Parathyroid adenoma (tissue), 2 donors: ENCODE measurements at regions not wholly inside any gene's neighbourhood (a gene's known extent, or its start where the extent isn't known, plus 50 kb on each side); places are given as distances from the start of the nearest gene placed in this dataset.

ENCODE experiments used
- H2AFZ ChIP-seq: fragments of 300-600 bp; sonication (generic); one replicate; pipeline ENCODE4 v1.7.0; 2017; ENCODE audit warnings: antibody characterized with exemption, mild to moderate bottlenecking
- H3K27ac ChIP-seq: fragments of 300-600 bp; sonication (generic); one replicate; pipeline ENCODE4 v1.7.0; 2017
- H3K27me3 ChIP-seq: fragments of 300-600 bp; sonication (generic); one replicate; pipeline ENCODE4 v1.7.0; 2017; ENCODE audit warnings: low read length; ENCODE audit not compliant: control insufficient read depth, insufficient read depth
- H3K36me3 ChIP-seq: fragments of 300-600 bp; sonication (generic); one replicate; pipeline ENCODE4 v1.7.0; 2017; ENCODE audit warnings: low read length; ENCODE audit not compliant: control insufficient read depth, insufficient read depth
- H3K4me1 ChIP-seq: fragments of 300-600 bp; sonication (generic); one replicate; pipeline ENCODE4 v1.7.0; 2017; ENCODE audit warnings: control low read depth
- H3K4me2 ChIP-seq: fragments of 300-600 bp; sonication (generic); one replicate; pipeline ENCODE4 v1.7.0; 2017; ENCODE audit warnings: low read length
- H3K4me3 ChIP-seq: fragments of 300-600 bp; sonication (generic); one replicate; pipeline ENCODE4 v1.7.0; 2017; ENCODE audit warnings: low read depth, low read length
- H3K79me2 ChIP-seq: fragments of 300-600 bp; sonication (generic); one replicate; pipeline ENCODE4 v1.7.0; 2017; ENCODE audit warnings: control low read depth
- H3K9ac ChIP-seq: fragments of 300-600 bp; sonication (generic); one replicate; pipeline ENCODE4 v1.7.0; 2017; ENCODE audit warnings: mild to moderate bottlenecking
- H3K9me3 ChIP-seq: fragments of 300-600 bp; sonication (generic); one replicate; pipeline ENCODE4 v1.7.0; 2017; ENCODE audit warnings: low read length; ENCODE audit not compliant: control insufficient read depth
- CTCF ChIP-seq: fragments of 300-600 bp; sonication (generic); IDR thresholded peaks from one replicate; pipeline ENCODE4 v1.7.0; 2017; ENCODE audit warnings: antibody characterized with exemption, mild to moderate bottlenecking
- donor health status: primary hyperparathyroidism.

GRCh38 chr10:47118326-47118725 is 181.7 kb upstream of the GDF10 start:
- Histone ChIP-seq H3K79me2 (no peaks in the 10 kb centered on the region), H3K9me3 (no peaks in the 10 kb centered on the region), H3K4me1 (no peaks in the 10 kb centered on the region), H3K27me3 (no peaks in the 10 kb centered on the region), H3K36me3 (no peaks in the 10 kb centered on the region), H3K4me3 (no peak overlapping the region), H3K27ac (no peak overlapping the region), H3K4me2 (no peak overlapping the region), H2AFZ (no peak overlapping the region), H3K9ac (no peak overlapping the region)
- no peak for TF ChIP-seq CTCF

- no peak overlapping the region for H3K9ac ChIP-seq
- no peaks in the 10 kb centered on the region for H3K36me3 ChIP-seq
- no peaks in the 10 kb centered on the region for H3K79me2 ChIP-seq
- no peak for TF ChIP-seq CTCF
- no peaks in the 10 kb centered on the region for H3K27me3 ChIP-seq
- no peaks in the 10 kb centered on the region for H3K9me3 ChIP-seq
- H3K4me1 ChIP-seq = no peaks in the 10 kb centered on the region
- H2AFZ ChIP-seq = no peak overlapping the region
- H3K4me3 ChIP-seq = no peak overlapping the region
- H3K4me2 ChIP-seq = no peak overlapping the region
- no peak overlapping the region for H3K27ac ChIP-seq
Measured at GRCh38 chr10:47121336-47121735, 178.7 kb upstream of the GDF10 start.

GRCh38 chr10:47123716-47124288 is 176.2 kb upstream of the GDF10 start:
- Histone ChIP-seq H3K4me3 (no peak overlapping the region), H3K36me3 (no peaks in the 10 kb centered on the region), H2AFZ (no peak overlapping the region), H3K27me3 (no peaks in the 10 kb centered on the region), H3K27ac (no peak overlapping the region), H3K79me2 (no peaks in the 10 kb centered on the region), H3K9me3 (no peaks in the 10 kb centered on the region), H3K4me1 (no peaks in the 10 kb centered on the region), H3K4me2 (no peak overlapping the region), H3K9ac (no peak overlapping the region)
- no peak for TF ChIP-seq CTCF

- Histone ChIP-seq H3K9me3 (no peaks in the 10 kb centered on the region), H2AFZ (no peak overlapping the region), H3K4me3 (no peak overlapping the region), H3K9ac (no peak overlapping the region), H3K4me2 (no peak overlapping the region), H3K79me2 (no peaks in the 10 kb centered on the region), H3K27ac (no peak overlapping the region), H3K4me1 (no peaks in the 10 kb centered on the region), H3K27me3 (no peaks in the 10 kb centered on the region), H3K36me3 (no peaks in the 10 kb centered on the region)
- no peak for TF ChIP-seq CTCF
Measured at GRCh38 chr10:47127188-47127785, 172.7 kb upstream of the GDF10 start.

GRCh38 chr10:47130491-47130890 is 169.5 kb upstream of the GDF10 start:
- TF ChIP-seq CTCF = no peak
- no peak overlapping the region for H3K4me2 ChIP-seq
- H3K79me2 ChIP-seq = no peaks in the 10 kb centered on the region
- no peak overlapping the region for H3K9ac ChIP-seq
- no peaks in the 10 kb centered on the region for H3K36me3 ChIP-seq
- no peaks in the 10 kb centered on the region for H3K4me1 ChIP-seq
- no peak overlapping the region for H2AFZ ChIP-seq
- H3K27me3 ChIP-seq = no peaks in the 10 kb centered on the region
- H3K9me3 ChIP-seq = no peaks in the 10 kb centered on the region
- H3K4me3 ChIP-seq = no peak overlapping the region
- no peak overlapping the region for H3K27ac ChIP-seq
